ENCODE measurements at regions not wholly inside any gene's neighbourhood (a gene's known extent, or its start where the extent isn't known, plus 50 kb on each side); places are given as distances from the start of the nearest gene placed in this dataset.
"Not testable (repeated sequence)": the region's sequence is repeated elsewhere in the genome, so short reads cannot be mapped to it uniquely, and the experiment has no call there.

DNA sequence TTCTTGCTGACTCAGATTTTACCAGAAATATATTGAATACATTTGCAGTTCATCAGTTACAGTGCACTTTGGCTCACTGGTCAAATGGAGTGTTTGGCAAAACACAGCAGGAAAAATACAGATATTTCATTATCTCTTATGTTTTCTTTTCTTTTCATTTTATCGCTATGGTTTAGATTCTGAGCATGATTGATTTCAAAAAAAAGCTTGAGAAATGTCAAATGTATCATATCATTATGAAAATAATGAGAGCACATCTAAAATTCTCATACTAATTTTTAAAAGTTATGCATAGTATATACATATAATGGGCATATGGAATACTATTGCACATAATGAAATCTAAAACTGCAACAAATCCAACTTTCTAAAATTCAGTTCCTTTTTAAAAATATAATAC, 593.8 kb upstream of the PCDH7 start:
- WGBS, 2 donors = 40 to 70% methylated on average over 1 of the region's 1 CpG
- TF ChIP-seq EP300 (IDR thresholded peaks at IDR 0.05) = no peak
- TF ChIP-seq, protein P1, sequence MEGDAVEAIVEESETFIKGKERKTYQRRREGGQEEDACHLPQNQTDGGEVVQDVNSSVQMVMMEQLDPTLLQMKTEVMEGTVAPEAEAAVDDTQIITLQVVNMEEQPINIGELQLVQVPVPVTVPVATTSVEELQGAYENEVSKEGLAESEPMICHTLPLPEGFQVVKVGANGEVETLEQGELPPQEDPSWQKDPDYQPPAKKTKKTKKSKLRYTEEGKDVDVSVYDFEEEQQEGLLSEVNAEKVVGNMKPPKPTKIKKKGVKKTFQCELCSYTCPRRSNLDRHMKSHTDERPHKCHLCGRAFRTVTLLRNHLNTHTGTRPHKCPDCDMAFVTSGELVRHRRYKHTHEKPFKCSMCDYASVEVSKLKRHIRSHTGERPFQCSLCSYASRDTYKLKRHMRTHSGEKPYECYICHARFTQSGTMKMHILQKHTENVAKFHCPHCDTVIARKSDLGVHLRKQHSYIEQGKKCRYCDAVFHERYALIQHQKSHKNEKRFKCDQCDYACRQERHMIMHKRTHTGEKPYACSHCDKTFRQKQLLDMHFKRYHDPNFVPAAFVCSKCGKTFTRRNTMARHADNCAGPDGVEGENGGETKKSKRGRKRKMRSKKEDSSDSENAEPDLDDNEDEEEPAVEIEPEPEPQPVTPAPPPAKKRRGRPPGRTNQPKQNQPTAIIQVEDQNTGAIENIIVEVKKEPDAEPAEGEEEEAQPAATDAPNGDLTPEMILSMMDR (IDR thresholded peaks at IDR 0.05) = no peak
- TF ChIP-seq POLR2A (IDR thresholded peaks at IDR 0.05) = no peak
- no peak overlapping the region for H3K27ac ChIP-seq
- H3K4me1 ChIP-seq = no peaks in the 10 kb centered on the region
- H3K4me3 ChIP-seq = no peak overlapping the region
- DNase-seq (ENCODE audit: low spot score in 2 of 2) = no peak
- no peaks in the 10 kb centered on the region for H3K9me3 ChIP-seq
- H3K36me3 ChIP-seq = no peaks in the 10 kb centered on the region
- H3K27me3 ChIP-seq = no peaks in the 10 kb centered on the region

DNA sequence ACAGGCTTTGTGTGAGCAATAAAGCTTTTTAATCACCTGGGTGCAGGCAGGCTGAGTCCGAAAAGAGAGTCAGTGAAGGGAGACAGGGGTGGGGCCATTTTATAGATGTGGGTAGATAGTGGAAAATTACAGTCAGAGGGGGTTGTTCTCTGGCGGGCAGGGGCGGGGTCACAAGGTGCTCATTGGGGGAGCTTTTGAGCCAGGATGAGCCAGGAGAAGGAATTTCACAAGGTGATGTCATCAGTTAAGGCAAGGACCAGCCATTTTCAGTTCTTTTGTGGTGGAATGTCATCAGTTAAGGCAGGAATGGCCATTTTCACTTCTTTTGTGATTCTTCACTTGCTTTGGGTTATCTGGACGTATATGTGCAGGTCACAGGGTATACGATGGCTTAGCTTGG, 571.3 kb upstream of the PCDH7 start:
- H3K4me3 ChIP-seq; H3K4me1 ChIP-seq; H3K36me3 ChIP-seq; H3K27me3 ChIP-seq; H3K9me3 ChIP-seq; DNase-seq (ENCODE audit: low spot score in 2 of 2); H3K27ac ChIP-seq: not testable (repeated sequence)
- WGBS, 2 donors = 87 to 90% methylated on average over 5 of the region's 5 CpGs

DNA sequence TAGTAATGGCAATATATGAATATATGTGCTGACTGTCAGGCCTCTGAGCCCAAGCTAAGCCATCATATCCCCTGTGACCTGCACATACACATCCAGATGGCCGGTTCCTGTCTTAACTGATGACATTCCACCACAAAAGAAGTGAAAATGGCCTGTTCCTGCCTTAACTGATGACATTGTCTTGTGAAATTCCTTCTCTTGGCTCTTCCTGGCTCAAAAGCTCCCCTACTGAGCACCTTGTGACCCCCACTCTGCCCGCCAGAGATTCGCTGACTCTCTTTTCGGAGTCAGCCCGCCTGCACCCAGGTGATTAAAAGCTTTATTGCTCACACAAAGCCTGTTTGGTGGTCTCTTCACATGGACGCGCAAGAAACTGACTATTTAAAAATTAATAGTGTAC, 570.6 kb upstream of the PCDH7 start:
- H3K4me3 ChIP-seq; H3K27me3 ChIP-seq; H3K36me3 ChIP-seq; H3K9me3 ChIP-seq; H3K4me1 ChIP-seq; DNase-seq (ENCODE audit: low spot score in 2 of 2); H3K27ac ChIP-seq: not testable (repeated sequence)
- 86 to 88% methylated on average over 7 of the region's 7 CpGs for WGBS, 2 donors

DNA sequence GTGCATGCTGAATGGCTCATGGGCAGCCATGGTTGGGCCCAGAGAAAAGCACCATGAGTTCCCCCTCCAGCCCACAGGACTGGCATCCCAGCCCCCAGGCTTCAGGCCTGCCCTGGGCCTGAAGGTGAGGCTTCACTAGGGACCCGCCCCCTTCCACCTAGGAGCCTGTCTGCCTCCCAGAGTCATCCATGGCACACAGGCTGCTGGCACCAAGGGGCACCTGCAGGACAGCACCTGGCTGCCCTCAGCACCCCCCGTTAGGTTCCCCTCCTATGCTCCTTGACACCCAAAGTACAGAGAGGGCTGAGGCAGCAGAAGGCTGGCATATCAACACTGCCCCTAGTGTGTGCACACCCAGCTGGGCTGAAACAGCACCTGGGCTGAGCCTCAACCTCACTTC, 566.7 kb upstream of the PCDH7 start:
- no peak overlapping the region for H3K4me3 ChIP-seq
- no peaks in the 10 kb centered on the region for H3K36me3 ChIP-seq
- 88 to 100% methylated on average over 1 to 2 of the region's 2 CpGs for WGBS, 2 donors
- no peaks in the 10 kb centered on the region for H3K9me3 ChIP-seq
- TF ChIP-seq EP300 (IDR thresholded peaks at IDR 0.05) (no peak), POLR2A (IDR thresholded peaks at IDR 0.05) (no peak)
- TF ChIP-seq, protein P1 (IDR thresholded peaks at IDR 0.05) = no peak
- no peaks in the 10 kb centered on the region for H3K27me3 ChIP-seq
- H3K27ac ChIP-seq = no peak overlapping the region
- no peak for DNase-seq (ENCODE audit: low spot score in 2 of 2)
- H3K4me1 ChIP-seq = no peaks in the 10 kb centered on the region

DNA sequence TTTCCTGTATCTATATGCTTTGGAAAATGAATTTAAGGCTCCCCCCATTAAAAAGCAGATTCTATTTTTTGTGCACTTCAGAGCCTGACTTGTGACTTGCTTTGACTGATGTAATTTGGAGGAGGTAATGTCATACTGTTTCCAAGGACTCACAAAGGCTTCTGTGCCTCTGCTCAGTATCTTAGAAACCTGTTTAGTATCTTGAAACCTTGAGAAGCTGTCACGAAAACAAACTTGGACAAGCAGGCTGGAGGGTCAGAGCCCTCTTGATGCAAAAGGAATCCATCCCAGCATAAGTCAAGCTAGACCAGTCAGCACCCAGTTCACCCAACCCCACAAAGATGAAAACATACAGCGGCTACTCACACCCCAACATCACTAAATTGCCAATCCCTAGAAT, 560.0 kb upstream of the PCDH7 start:
- DNase-seq (ENCODE audit: low spot score in 2 of 2) = no peak
- H3K4me1 ChIP-seq = no peaks in the 10 kb centered on the region
- H3K27me3 ChIP-seq = no peaks in the 10 kb centered on the region
- no peak overlapping the region for H3K27ac ChIP-seq
- H3K4me3 ChIP-seq = no peak overlapping the region
- no peaks in the 10 kb centered on the region for H3K9me3 ChIP-seq
- H3K36me3 ChIP-seq = no peaks in the 10 kb centered on the region
- WGBS, 2 donors = 73 to 75% methylated on average over 2 of the region's 2 CpGs
- TF ChIP-seq EP300 (IDR thresholded peaks at IDR 0.05) = no peak
- TF ChIP-seq, protein P1 (IDR thresholded peaks at IDR 0.05) = no peak
- no peak for TF ChIP-seq POLR2A (IDR thresholded peaks at IDR 0.05)

DNA sequence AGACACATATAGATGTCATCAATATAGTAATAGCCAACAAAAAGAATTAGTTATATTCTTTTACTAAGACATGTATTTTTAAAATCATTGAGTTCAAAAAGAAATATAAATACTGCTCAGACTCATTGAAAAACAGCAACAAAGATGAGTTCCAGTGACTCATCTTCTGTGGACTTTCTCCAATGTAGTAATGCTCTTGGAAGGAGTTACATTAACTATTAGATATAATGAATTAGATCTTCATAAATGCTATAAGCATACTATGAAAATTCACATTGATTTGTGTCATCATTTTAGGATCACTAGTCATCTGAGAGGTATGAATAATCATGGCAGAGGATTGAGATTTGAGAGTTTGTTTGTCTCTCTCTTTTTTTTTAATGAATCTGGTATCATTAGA, 547.8 kb upstream of the PCDH7 start:
- H3K4me1 ChIP-seq = no peaks in the 10 kb centered on the region
- DNase-seq (ENCODE audit: low spot score in 2 of 2) = no peak
- no peaks in the 10 kb centered on the region for H3K27me3 ChIP-seq
- H3K9me3 ChIP-seq = no peaks in the 10 kb centered on the region
- TF ChIP-seq POLR2A (IDR thresholded peaks at IDR 0.05) (no peak), EP300 (IDR thresholded peaks at IDR 0.05) (no peak)
- TF ChIP-seq, protein P1 (IDR thresholded peaks at IDR 0.05) = no peak
- H3K27ac ChIP-seq = no peak overlapping the region
- H3K4me3 ChIP-seq = no peak overlapping the region
- no peaks in the 10 kb centered on the region for H3K36me3 ChIP-seq

Data from tibial nerve (tissue), 4 donors.